Upper lobe of left lung (tissue), 4 donors: ENCODE measurements at regions not wholly inside any gene's neighbourhood (a gene's known extent, or its start where the extent isn't known, plus 50 kb on each side); places are given as distances from the start of the nearest gene placed in this dataset.

Source experiments
- CTCF ChIP-seq, 6 experiments: fragments of 450-650 bp in 4 of 6; fragments of 200-600 bp in 2 of 6; sonication (generic) in 2 of 6; IDR thresholded peaks; one replicate each; pipeline ENCODE4 v1.5.1; 2016 to 2019; ENCODE audit warnings: antibody characterized with exemption in 6 of 6
- POLR2A ChIP-seq, 4 donors: fragments of 450-650 bp; IDR thresholded peaks; one replicate each; pipeline ENCODE4 v1.5.1; 2016 to 2017; ENCODE audit warnings: antibody characterized with exemption in 4 of 4, mild to moderate bottlenecking in 2 of 4

GRCh38 chr1:60419023-60419422, 345.5 kb upstream of the C1orf87 start:
- TF ChIP-seq CTCF (IDR thresholded peaks at IDR 0.05) = no peak
- no peak for TF ChIP-seq POLR2A (IDR thresholded peaks at IDR 0.05)
